HG02759 (cell line): ENCODE measurements at regions not wholly inside any gene's neighbourhood (a gene's known extent, or its start where the extent isn't known, plus 50 kb on each side); places are given as distances from the start of the nearest gene placed in this dataset.

ENCODE experiments used
- ATAC-seq: cut with Tn5 transposase; IDR thresholded peaks from one replicate; pipeline ENCODE4 v1.9.1; 2021; ENCODE audit warnings: mild to moderate bottlenecking, moderate library complexity; ENCODE audit not compliant: unreplicated experiment

- no peak for ATAC-seq
These were observed 340.5 kb downstream of the PIK3R1 start for GRCh38 chr5:68555907-68556681.

DNA sequence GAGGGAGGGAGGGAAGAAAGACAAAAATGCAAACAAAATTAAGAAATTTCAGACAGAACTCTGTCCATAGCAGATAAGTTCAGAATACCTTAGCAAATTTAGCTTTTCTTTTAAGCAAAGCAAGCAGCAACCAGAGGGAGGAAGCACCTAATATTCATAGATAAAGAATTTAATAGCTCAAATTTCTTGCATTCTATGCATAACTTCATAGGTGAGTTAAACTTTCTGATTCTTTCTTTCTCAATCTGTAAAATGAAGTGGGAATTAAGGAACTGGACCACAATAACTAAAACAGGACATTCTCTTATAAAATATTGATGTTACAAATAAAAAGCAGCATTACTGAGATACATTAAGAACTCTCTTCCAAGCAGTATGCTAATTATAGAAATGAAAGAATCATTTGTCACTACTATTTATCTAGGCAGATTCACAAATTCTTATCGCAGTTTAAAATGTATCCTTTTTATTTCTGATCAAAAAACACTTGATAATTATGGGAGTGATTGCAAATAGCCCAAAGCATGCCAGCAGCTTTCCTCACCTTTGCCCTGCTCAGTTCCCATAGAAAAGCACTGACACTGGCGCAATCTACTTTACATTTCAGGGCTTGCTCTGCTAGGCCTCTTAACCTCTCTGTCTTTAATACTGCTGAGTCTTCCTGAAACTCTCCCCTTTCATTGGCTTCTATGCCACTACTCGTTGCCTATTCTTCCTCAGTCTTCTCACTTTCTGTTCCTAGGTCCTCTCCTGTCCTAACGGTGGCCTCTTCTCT lies 341.8 kb downstream of the PIK3R1 start:
- ATAC-seq: no peak

GRCh38 chr5:68562308-68562707 lies 346.8 kb downstream of the PIK3R1 start:
- no peak for ATAC-seq

DNA sequence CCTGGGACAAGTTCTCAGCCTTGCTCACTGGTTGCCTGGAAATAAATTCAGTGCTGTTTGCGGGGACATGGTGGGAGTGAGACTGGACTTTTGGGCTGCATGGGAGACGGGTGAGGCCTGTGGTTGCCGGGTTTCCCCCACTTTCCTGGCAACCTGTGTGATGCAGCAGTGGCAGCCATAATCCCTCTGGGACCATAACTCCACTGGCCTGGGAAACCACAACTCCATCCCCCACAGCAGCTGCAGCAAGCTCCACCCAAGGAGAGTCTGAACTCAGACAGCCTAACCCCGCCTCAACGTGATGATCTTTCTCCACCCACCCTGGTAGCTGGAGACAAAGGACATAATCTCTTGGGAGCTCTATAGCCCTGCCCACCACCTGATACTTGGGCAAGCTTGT lies 349.9 kb downstream of the PIK3R1 start:
- ATAC-seq: peak; percentile 94

DNA sequence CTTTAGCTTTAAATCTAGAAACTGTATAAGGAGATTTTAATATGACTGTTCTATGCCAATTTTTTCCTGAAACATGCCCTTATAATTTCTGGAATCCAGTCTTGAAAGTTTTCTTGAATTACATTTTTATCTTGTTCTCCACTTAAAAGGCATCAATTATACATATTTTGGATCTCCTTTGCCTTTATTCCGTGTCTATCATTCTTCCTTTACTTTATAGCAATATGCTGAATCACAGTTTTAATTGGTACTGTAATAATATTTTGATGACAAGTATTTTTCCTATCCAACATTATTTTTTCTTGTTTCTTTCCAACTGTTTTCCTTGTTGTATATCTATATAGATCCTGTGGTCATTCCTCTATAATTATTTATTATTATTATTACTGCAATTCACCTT lies 361.2 kb downstream of the PIK3R1 start:
- ATAC-seq: no peak

DNA sequence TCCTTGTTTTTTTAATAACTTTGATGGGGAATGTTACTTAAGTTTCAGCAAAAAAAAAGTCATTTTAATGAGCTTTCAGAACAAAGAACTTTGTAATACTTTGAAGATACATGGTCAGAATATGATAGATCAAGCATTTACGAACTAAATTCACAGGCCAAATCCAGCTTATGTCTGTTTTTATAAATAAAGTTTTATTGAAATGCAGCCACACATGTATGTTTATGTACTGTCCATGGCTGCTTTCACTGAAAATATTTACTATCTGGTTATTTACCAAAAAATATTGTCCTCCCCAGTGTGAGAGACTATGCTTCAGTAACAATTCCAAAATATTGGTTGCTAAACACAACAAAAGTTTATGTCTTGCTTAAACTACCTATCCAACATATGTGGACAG lies 366.7 kb downstream of the PIK3R1 start:
- ATAC-seq: no peak

- ATAC-seq: no peak
These were observed 371.6 kb downstream of the PIK3R1 start for GRCh38 chr5:68587171-68587570.

DNA sequence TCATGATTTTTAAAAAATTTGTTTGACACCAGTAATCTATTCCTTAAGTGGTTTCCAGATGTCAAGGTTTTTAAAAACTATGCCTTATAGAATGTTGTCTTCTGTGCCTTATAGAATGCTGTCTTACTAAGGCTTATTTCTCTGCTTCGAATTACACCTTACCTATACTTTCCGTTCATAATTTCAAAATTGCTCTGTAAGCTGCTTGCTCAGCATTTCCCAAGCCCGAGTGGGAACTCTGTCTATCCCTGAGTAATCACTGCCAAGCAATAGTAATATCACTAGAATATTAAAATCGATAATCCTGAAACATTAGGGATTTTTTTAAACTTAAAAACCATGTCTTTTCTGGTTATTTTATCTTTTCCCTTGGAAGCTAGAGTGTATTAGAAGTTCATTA lies 376.3 kb downstream of the PIK3R1 start:
- ATAC-seq: no peak

DNA sequence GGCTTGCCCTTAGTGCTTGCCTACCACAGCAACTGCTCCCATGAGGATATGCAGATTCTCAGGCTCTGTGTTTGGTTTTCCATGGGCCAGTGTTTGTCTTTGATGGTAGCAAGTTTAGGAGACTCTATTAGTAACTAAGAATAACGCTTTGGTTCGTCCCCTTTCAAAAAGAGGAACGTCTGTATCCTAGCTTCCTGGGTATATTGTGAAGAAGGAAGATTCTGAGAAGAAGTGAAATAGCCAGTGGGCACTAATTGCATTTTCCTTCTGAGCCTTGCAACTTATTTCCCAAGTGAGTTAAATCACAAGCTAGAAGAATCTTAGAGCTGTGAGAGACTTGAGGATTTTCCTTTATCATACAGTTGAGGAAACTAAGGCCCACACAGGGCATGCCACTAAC lies 376.8 kb downstream of the PIK3R1 start:
- ATAC-seq: no peak

DNA sequence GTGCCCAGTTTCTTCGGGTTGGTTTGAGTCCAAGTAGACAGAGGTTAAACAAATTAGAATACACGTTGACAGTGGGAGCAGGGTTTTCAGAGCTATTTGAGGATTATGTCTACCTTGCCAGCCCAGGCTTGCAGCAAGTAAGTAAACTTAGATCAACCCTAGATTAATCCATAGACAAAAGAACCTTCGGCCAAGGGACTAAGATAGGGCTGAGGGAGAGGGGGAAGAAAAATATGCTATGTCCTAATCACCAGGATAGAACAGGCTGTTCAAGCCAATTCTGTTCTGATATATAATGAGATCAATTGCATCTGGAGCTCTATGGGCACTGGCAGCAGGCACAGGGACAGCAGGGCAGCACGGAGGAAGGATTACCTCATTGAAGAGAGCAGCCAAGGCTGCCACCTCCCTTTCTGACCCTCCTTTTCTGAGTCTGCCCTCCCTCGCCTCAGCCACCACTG lies 377.7 kb downstream of the PIK3R1 start:
- ATAC-seq: no peak

DNA sequence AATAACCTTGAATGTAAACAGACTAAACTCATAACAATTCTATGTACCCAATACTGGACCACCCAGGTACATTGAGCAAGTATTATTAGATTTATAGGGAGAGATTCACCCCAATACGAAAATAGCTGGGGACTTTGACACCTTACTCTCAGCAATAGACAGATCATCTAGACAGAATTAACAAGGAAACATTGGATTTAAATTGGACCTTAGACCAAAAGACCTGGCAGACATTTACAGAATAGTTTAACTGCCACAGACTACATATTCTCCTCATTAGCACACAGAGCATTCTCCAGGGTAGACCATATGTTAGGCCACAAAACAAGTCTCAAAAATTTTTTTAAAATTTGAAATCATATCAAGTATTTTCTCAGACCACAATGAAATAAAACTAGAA lies 397.4 kb downstream of the PIK3R1 start:
- ATAC-seq: no peak

DNA sequence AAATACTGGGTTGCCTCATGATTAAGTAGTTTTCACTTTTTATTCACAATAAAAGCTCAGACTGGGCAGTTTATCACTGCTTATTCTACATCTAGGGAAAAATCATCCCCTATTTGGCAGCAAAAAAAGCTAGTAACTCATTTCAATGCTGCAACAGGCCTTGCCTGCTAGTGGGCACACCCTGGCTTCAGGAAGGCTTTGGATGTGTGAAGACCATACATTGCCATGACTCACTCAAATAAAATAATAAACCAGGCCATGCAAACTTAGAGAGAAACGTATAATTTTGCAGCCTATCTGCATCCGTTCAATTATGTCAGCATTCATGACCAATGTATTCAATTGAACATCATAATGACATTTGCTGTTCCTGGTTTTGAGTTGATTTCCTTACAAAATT lies 402.9 kb downstream of the PIK3R1 start:
- ATAC-seq: no peak

DNA sequence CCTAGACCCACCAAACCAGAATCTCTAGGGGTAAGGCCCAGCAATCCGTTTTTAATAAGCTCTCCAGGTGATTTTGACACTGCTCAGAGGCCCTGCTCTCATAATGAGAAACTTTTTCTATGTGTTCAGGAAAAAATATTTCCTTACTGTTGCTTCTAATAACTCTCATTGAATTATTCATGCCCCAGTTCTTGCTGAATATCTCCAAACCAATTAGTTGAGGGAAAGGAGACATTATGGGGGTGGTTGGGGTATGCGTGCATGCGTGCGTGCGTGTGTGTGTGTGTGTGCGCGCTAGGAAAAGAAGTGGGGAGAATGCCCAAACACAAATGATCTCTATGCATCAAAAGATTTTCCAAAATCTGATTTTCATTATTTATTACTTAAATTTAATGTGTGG lies 411.4 kb downstream of the PIK3R1 start:
- no peak for ATAC-seq

DNA sequence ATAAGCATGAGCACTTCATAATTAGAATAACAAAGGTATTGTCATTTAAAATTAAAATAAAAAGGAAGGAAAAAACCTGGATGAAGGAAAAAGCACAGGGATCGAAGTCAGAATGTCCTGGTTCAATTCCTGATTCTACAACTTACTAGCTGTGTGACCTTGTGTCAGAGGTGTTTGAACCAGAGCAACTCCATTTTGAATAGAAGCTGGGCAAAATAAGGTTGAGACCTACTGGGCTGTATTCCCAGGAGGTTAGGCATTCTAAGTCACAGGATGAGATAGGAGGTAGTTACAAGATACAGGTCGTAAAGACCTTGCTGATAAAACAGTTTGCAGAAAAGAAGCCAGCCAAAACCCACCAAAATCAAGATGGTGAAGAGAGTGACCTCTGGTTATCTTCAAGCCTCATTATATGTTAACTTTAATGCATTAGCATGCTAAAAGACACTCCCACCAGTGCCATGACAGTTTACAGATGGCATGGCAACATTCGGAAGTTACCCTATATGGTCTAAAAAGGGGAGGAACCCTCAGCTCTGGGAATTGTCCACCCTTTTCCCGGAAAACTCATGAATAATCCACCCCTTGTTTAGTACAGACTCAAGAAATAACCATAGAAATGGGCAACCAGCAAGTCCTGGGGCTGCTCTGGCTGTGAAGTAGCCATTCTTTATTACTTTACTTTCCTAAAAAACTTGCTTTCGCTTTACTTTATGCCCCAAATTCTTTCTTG lies 412.7 kb downstream of the PIK3R1 start:
- ATAC-seq: no peak

DNA sequence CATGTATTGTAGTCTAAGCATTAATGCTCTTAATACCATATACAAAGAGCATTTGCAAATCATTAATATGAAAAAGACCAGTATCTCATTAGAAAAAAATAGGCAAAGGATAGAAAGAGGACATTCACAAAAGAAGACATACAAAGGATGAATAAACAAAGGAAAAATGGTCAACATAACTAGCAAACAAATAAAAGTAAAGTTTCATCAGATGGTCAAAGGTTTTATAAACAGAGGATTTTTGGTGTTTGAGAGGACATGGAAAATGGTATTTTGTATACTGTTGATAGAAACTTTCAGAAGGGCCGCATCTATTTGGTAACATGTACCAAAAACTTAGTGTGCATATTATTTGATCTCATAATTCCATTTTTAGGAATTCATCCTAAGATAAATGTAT lies 414.8 kb downstream of the PIK3R1 start:
- ATAC-seq: no peak

- ATAC-seq: no peak
These were observed 416.3 kb downstream of the PIK3R1 start for GRCh38 chr5:68631884-68632283.

- ATAC-seq: peak; percentile 35
These were observed 425.7 kb downstream of the PIK3R1 start for GRCh38 chr5:68641211-68641610.

DNA sequence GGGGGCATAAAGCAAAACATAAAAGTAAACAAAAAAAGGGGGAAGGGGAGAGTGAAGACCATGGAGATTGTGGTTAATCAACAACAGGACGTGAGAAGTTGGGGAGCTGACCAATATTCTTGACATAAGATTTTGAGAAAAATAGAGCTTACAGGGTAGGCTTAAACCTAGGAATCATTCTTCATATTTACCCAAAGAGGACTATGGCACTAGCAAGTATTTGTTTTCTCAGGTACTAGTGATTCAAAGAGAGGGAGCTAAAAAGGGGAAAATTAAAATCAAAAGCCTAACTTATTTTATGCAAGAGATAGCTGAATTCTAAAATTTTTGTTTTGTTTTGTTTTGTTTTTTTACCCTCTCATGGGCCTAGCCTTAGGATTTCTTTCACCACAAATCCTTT lies 427.5 kb downstream of the PIK3R1 start:
- no peak for ATAC-seq

GRCh38 chr5:68644971-68645370 lies 429.4 kb downstream of the PIK3R1 start:
- peak; percentile 99 for ATAC-seq

- no peak for ATAC-seq
These were observed 430.6 kb downstream of the PIK3R1 start for GRCh38 chr5:68646144-68646543.

GRCh38 chr5:68647743-68648142 lies 432.2 kb downstream of the PIK3R1 start:
- ATAC-seq: no peak
